Ureter (tissue), 1 donor: ENCODE measurements at regions not wholly inside any gene's neighbourhood (a gene's known extent, or its start where the extent isn't known, plus 50 kb on each side); places are given as distances from the start of the nearest gene placed in this dataset.
"Not testable (repeated sequence)": the region's sequence is repeated elsewhere in the genome, so short reads cannot be mapped to it uniquely, and the experiment has no call there.

Experiments used
- DNase-seq: peaks from one replicate; pipeline ENCODE4 v3.0.0-alpha.2; 2020; ENCODE audit warnings: low spot score
- donor health status: DM: yes; HTN: yes; CAD: no.

- DNase-seq = no peak
These were observed 127.1 kb upstream of the CCNH start for GRCh38 chr5:87539839-87540238.

GRCh38 chr5:87536365-87536764 is 123.6 kb upstream of the CCNH start:
- no peak for DNase-seq

GRCh38 chr5:87535706-87536105 is 123.0 kb upstream of the CCNH start:
- DNase-seq = no peak

GRCh38 chr5:87529486-87530076 is 116.9 kb upstream of the CCNH start:
- DNase-seq = no peak

- DNase-seq = no peak
These were observed 113.4 kb upstream of the CCNH start for GRCh38 chr5:87526131-87526530.

GRCh38 chr5:87524217-87524616 is 111.5 kb upstream of the CCNH start:
- DNase-seq = no peak

GRCh38 chr5:87511778-87512177 is 99.0 kb upstream of the CCNH start:
- DNase-seq = not testable (repeated sequence)

- no peak for DNase-seq
These were observed 90.3 kb upstream of the CCNH start for GRCh38 chr5:87503004-87503403.

GRCh38 chr5:87499478-87500410 is 87.0 kb upstream of the CCNH start:
- no peak for DNase-seq
